HG03558 (cell line): ENCODE measurements at regions not wholly inside any gene's neighbourhood (a gene's known extent, or its start where the extent isn't known, plus 50 kb on each side); places are given as distances from the start of the nearest gene placed in this dataset.

Source experiments
- ATAC-seq: cut with Tn5 transposase; IDR thresholded peaks from one replicate; pipeline ENCODE4 v1.9.1; 2021; ENCODE audit warnings: moderate number of reproducible peaks; ENCODE audit not compliant: unreplicated experiment; ENCODE audit errors: extremely low read depth

GRCh38 chr4:33187035-33187434 lies 2466.9 kb downstream of the PCDH7 start:
- ATAC-seq, result peak; percentile 37

GRCh38 chr4:33188733-33189132 lies 2468.6 kb downstream of the PCDH7 start:
- no peak for ATAC-seq

- ATAC-seq, result no peak
Measured at GRCh38 chr4:33189169-33189568, 2469.0 kb downstream of the PCDH7 start.

DNA sequence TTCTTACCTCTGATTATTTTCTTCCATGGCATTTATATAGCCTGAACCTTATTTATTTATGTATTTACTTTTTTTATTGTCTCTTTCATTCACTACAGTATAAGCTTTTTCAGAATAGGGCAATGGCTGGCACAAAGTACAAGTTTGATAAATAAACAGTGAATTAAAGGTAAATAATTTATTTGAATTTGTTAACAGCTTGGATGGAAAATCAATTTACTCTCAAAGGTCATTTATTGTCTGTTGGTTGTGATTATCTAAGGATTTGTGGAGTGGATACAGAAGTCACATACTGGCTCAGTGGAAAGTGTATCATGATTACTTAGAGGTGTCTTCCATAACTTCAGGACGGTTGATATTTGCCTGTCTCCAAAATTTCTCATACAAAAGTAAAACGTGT lies 2472.9 kb downstream of the PCDH7 start:
- ATAC-seq, result no peak

DNA sequence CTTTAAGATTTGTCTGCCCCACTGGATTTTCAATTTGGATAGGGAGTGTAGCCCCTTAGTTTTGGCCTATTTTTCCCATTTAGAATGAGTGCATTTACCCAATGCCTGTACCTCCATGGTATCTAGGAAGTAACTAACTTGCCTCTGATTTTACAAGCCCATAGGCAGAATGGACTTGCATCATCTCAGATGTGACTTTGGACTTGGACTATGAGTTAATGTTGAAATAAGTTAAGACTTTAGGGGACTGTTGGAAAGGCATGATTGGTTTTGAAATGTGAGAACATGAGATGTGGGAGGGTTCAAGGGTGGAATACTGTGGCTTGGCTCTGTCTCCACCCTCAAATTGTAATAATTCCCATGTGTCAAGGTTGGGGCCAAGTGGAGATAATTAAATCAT lies 2480.2 kb downstream of the PCDH7 start:
- no peak for ATAC-seq

DNA sequence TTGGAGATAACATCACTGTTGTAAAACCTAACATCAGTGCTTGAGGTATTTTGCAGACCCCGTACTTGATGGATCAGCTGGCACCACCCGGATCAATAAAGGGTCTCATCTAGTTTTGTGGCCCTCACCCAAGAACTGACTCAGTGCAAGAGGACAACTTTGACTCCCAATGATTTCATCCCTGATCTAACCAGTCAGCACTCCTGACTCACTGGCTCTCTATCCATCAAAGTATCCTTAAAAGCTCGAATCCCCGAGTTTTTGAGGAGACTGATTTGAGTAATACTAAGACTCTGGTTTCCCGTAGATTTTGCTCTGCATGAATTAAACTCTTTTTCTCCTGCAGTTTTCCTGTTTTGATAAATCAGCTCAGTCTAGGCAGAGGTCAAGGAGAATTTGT lies 2498.1 kb downstream of the PCDH7 start:
- ATAC-seq, result no peak

- ATAC-seq, result no peak
Measured at GRCh38 chr4:33226133-33226532, 2506.0 kb downstream of the PCDH7 start.

DNA sequence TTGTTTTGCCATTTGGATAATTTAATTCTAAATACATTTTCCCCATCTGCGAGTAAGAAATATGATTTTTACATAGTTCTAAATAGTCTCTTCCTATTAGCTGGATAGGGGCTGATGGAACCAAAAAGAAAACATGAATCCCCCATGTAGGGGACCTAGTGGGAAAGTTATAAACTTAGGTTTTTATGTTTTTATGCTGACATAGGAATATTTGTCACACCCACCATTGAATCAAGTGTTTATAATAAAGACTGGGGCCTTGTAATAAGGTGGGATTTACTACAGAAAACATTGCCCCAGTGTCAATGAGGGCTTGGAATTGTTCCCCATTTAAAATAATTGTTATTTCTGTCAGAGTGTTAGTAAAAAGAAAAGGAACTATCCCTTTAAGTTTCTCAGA lies 2506.6 kb downstream of the PCDH7 start:
- ATAC-seq, result no peak

- ATAC-seq, result no peak
Measured at GRCh38 chr4:33255094-33255493, 2534.9 kb downstream of the PCDH7 start.

DNA sequence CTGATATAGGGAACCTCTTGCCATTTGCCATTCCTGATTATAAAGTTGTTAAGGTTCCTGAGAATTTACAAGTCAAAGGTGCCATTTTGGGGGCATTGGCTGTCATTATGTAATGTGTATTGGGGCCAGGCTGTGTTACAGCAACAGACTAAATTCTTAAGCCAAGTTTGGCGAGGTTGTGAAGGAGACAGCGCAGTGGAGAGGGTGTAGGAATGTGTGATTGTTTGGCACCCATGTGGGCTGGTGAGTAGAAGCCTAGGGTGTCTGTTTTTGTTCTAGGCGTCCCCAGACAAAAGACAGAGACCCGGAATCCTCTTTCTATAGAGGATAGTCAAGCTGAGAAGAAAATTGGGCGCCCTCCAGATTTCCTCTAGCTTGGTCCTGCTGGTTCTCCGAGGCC lies 2535.3 kb downstream of the PCDH7 start:
- ATAC-seq, result no peak

- ATAC-seq, result no peak
Measured at GRCh38 chr4:33262824-33263223, 2542.7 kb downstream of the PCDH7 start.

DNA sequence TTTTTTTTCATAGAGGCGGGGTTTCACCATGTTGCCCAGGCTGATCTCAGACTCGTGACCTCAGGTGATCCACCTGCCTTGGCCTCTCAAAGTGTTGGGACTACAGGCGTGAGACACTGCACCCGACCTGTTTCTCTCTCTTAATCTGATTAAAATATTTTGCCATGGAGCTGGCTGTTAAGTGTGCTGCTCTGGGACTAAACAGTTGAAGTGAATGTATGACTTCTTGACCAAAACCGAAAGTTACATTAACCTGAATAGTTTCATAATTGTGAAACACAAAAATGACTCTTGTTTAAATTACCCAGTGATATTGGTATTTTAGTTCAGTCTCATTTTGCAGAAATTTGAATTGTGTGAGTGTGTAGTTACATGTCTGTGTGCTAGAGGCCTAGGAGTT lies 2548.6 kb downstream of the PCDH7 start:
- no peak for ATAC-seq

DNA sequence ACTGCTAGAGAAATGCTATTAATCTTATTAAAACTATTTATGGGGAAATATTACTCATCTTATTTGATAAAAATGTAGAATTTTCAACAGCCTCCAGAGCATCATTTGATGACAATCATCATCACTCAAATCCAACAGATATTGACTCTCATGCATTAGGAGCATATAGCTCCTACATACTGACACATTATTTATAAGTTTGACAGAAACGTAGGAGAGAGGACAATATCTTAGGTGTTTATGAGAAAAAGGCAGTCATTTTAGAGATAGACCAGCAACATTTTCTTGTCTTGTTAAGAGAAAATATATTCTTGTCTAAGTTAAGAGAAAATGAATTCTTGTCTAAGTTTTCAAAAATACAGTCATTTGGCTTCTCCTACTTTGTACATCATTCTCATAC lies 2550.2 kb downstream of the PCDH7 start:
- ATAC-seq, result no peak

GRCh38 chr4:33272722-33273121 lies 2552.6 kb downstream of the PCDH7 start:
- ATAC-seq, result no peak

GRCh38 chr4:33283818-33284217 lies 2563.6 kb downstream of the PCDH7 start:
- ATAC-seq, result no peak

DNA sequence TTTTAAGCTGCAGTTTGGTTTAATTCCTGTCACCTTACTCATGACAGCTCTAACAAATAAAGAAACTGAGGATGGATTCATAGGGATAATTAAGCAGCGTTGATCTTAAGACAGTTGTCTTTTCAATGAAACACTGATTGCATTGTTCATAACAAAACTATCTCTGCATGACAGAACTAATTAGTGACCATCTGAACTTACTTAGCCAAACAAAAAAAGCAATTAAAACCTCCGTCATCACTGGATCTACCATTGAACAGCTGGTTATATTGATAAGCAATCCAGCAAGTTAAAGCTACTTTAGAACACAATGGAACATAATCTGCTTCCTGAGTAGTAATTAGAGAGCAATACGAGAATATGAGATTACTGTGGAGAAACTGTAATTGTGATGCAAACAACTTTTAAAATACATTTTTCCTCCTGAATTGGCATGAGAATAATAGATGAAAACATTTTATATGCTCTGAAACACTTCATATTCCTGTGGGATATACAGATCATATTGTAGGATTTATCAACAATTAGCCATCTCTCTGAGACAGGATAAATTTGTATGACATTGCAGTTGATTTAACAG lies 2576.8 kb downstream of the PCDH7 start:
- no peak for ATAC-seq

DNA sequence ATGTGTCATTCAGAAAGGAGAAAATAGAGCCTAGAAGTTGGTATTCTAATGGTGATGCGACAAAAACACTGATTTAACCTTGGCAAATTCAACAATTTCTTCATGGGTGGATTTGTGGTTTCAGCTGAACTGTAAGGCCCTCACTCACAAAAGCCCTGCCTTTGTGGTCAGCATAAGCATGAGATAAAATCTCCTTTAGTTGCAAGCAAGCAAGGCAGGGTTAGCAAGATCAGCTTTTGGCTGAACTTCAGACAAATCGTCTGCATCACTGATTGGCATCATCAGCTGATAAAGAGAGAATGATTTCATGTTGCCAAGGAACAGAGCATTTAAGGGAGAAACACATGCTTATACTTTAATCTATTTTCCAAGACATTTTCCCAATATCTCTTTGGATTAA lies 2582.2 kb downstream of the PCDH7 start:
- ATAC-seq, result no peak

DNA sequence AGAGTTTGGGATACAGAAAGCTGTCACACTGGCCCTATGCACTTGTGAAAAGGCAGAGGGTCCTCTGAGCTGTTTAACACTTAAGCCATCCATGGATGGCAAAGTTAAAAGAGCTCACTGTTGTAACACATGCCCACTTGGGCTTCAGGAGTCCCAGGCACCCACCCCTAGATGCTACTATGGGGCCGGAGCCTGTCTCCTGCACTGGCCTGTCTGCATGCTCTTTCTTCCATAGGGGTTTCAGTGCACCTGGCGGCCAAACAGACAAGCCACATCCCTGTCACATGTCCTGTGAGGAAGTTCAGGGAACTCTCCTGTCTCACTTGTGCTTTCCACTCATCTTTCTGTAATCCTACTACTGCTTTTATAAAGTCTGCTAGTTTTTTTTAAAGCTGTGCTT lies 2586.0 kb downstream of the PCDH7 start:
- no peak for ATAC-seq

DNA sequence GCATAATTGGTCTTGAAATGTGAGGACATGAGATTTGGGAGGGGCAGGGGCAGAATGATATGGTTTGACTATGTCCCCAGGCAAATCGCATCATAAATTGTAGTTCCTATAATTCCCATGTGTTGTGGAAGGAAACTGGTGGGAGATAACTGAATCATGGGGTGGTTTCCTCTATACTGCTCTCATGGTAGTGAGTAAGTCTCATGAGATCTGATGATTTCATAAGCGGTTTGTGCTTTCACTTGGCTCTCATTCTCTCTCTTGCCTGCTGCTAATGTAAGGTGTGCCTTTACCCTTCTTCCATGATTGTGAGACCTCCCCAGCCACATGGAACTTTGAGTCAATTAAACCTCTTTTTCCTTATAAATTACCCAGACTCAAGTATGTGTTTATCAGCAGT lies 2595.9 kb downstream of the PCDH7 start:
- no peak for ATAC-seq

DNA sequence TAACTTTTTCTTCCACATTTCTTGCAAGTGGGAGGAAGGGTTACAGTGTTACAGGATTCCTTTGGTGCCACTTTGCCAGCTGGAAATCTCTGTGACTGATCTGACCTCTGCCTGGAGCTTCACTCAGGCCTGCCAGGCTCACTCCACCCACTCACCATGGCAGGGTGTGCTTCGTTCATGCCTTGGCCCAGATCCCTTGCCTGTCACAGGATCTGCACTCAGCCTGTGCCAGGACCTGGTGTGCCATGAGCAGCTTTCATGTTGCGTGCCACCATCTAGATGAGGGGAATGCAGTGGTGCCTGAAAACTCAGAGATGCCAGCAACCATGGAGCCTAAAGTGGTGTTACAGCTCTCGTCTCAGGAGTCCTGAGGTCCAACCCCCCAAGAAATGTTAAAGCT lies 2596.4 kb downstream of the PCDH7 start:
- no peak for ATAC-seq

DNA sequence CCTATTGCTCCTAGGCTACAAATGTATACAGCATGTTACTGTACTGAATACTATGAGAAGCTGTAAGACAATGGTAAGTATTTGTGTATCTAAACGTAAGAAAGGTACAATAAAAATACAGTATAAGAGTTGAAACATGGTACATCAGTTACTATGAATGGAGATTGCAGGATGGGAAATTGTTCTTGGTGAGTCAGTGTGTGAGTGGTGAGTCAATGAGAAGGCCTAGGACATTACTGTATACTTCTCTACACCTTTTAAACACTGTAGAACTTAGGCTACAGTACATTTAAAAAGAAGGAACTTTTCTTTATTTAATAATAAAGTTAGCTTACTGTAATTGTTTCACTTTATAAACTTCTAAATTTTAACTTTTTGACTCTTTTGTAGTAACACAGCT lies 2603.2 kb downstream of the PCDH7 start:
- no peak for ATAC-seq

DNA sequence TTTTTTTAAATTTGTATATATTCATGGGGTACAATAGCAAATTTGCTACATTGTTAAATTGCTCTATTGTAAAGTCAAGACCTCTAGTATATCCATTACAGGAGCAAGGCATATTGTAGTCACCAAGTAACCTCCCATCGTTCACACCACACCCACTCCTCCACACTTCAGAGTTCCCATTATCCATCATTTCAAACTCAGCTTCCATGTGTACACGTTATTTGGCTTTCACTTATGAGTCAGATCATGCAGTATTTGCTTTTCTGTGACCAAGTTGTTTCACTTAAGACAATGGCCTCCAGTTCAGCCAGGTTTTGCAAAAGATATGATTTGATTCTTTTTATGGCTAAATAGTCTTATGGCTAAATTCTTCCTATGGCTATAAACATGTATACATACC lies 2614.2 kb downstream of the PCDH7 start:
- no peak for ATAC-seq

GRCh38 chr4:33339762-33340161 lies 2619.6 kb downstream of the PCDH7 start:
- ATAC-seq, result no peak
